Transverse colon (tissue), 4 donors: ENCODE measurements at regions not wholly inside any gene's neighbourhood (a gene's known extent, or its start where the extent isn't known, plus 50 kb on each side); places are given as distances from the start of the nearest gene placed in this dataset.

Experiments
- CTCF ChIP-seq, 5 experiments: fragments of 200-600 bp in 3 of 5; fragments of 450-650 bp in 2 of 5; sonication (generic) in 3 of 5; IDR thresholded peaks; 1 replicate in 2 of 5; 2 replicates in 3 of 5; pipeline ENCODE4 v1.5.1; 2016 to 2017; ENCODE audit warnings: antibody characterized with exemption in 5 of 5, inconsistent platforms in 3 of 5, mild to moderate bottlenecking in 2 of 5, moderate library complexity in 1 of 5
- POLR2A ChIP-seq: fragments of 450-650 bp; IDR thresholded peaks from one replicate; pipeline ENCODE4 v1.6.1; 2016; ENCODE audit warnings: antibody characterized with exemption, mild to moderate bottlenecking, moderate library complexity
- POLR2AphosphoS5 ChIP-seq, 3 donors: sonication (generic); formaldehyde crosslinking; IDR thresholded peaks; one replicate each; pipeline ENCODE4 v1.6.1; 2016; ENCODE audit warnings: antibody characterized with exemption in 3 of 3

GRCh38 chr9:91481972-91482371 lies 58.3 kb upstream of the NFIL3 start:
- TF ChIP-seq CTCF (IDR thresholded peaks at IDR 0.05), result no peak
- no peak for TF ChIP-seq POLR2AphosphoS5 (IDR thresholded peaks at IDR 0.05)
- no peak for TF ChIP-seq POLR2A
